ENCODE measurements at regions not wholly inside any gene's neighbourhood (a gene's known extent, or its start where the extent isn't known, plus 50 kb on each side); places are given as distances from the start of the nearest gene placed in this dataset.

DNA sequence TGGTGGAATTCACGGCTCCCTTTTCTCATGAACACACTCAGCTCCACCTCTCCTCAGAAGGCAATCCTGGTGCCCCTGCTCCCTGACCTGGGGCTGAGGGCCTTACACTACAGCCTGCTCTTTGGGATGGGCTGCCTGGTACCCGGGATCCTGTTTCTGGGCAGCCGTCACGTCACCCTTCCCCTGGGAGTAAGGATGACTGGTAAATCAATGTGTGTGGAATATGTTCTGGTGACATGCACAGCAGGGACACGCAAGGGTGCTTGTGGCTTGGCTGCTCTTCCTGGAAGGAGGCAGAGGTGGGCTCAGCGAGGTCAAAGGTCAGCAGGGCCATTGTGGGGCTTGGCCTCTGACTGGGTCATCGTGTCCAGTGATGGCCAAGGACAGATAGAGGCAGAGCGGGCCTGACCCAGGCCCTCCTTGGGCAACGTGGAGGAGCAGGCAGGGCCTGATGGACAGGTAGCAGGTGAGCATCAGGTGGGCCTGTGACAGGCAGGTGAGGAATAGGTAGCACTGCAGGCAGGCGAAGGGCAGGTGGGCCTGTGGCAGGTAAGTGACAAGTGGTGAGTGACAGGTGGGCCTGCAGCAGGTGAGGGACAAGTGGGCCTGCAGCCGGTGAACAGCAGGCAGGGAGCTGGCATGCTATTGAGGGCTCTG lies 399.4 kb upstream of the IRX4 start:
- no peak overlapping the region for H3K4me3 ChIP-seq (ENCODE audit: control insufficient read depth in 1 of 7, extremely low read depth in 1 of 7, insufficient read depth in 4 of 7, low read depth in 2 of 7, low read length in 6 of 7)
- POLR2A ChIA-PET, result no interaction called here
- H3K27me3 ChIP-seq (replicated peaks in 2 of 5; ENCODE audit: control insufficient read depth in 4 of 5, insufficient read depth in 5 of 5, low read length in 4 of 5), result no peaks in the 10 kb centered on the region

DNA sequence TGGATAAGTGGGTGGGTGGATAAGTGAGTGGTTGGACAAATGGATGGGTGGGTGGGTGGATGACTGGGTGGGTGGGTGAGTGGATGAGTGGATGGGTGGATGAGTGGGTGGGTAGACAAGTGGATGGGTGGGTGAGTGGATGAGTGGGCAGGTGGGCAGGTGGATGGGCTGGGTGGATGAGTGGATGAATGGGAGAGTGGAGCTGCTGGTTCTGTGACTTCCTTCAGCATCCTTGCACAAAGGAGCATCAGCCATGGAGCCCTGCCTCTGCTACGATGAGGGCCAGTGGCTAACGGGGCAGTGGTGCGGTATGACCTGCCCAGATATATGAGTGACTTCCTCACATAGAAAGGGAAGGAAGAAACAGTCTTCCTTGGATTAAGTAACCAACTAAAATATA lies 398.7 kb upstream of the IRX4 start:
- ChIA-PET POLR2A (no interaction called here), CTCF (no interaction called here)
- no peaks in the 10 kb centered on the region for H3K36me3 ChIP-seq (ENCODE audit: control insufficient read depth in 4 of 4, insufficient read depth in 4 of 4, low read length in 3 of 4)
- H3K27me3 ChIP-seq (replicated peaks in 2 of 5; ENCODE audit: control insufficient read depth in 4 of 5, insufficient read depth in 5 of 5, low read length in 4 of 5), result no peaks in the 10 kb centered on the region
- DNase-seq, result no peak
- no peak overlapping the region for H3K4me3 ChIP-seq (ENCODE audit: control insufficient read depth in 1 of 7, extremely low read depth in 1 of 7, insufficient read depth in 4 of 7, low read depth in 2 of 7, low read length in 6 of 7)
- no peaks in the 10 kb centered on the region for H3K4me1 ChIP-seq (ENCODE audit: control extremely low read depth in 1 of 4, control insufficient read depth in 4 of 4, insufficient read depth in 4 of 4, low read length in 3 of 4)
- H3K9me3 ChIP-seq (ENCODE audit: control extremely low read depth in 1 of 5, control insufficient read depth in 4 of 5, insufficient read depth in 2 of 5, low read depth in 1 of 5, low read length in 4 of 5), result no peaks in the 10 kb centered on the region
- no CpG with 5 or more reads among the region's 3 CpGs for WGBS (ENCODE audit: insufficient coverage)
- H3K27ac ChIP-seq (ENCODE audit: insufficient read depth in 1 of 2, low read depth in 1 of 2, low read length in 2 of 2, poor library complexity in 1 of 2, severe bottlenecking in 2 of 2), result no peak overlapping the region

More for the DNA sequence above, 399.4 kb upstream of the IRX4 start:
- no peaks in the 10 kb centered on the region for H3K9me3 ChIP-seq (ENCODE audit: control extremely low read depth in 1 of 5, control insufficient read depth in 4 of 5, insufficient read depth in 2 of 5, low read depth in 1 of 5, low read length in 4 of 5)
- CTCF ChIA-PET, result interaction anchor here (1.0 kb wide), 1 partner anchor 46 kb away, joined by 3 read pairs; no protein-coding TSS in a partner anchor
- no peak overlapping the region for H3K27ac ChIP-seq (ENCODE audit: insufficient read depth in 1 of 2, low read depth in 1 of 2, low read length in 2 of 2, poor library complexity in 1 of 2, severe bottlenecking in 2 of 2)
- DNase-seq, result no peak
- H3K36me3 ChIP-seq (ENCODE audit: control insufficient read depth in 4 of 4, insufficient read depth in 4 of 4, low read length in 3 of 4), result no peaks in the 10 kb centered on the region
- 90% methylated on average over 10 of the region's 11 CpGs for WGBS (ENCODE audit: insufficient coverage)
- H3K4me1 ChIP-seq (ENCODE audit: control extremely low read depth in 1 of 4, control insufficient read depth in 4 of 4, insufficient read depth in 4 of 4, low read length in 3 of 4), result no peaks in the 10 kb centered on the region

DNA sequence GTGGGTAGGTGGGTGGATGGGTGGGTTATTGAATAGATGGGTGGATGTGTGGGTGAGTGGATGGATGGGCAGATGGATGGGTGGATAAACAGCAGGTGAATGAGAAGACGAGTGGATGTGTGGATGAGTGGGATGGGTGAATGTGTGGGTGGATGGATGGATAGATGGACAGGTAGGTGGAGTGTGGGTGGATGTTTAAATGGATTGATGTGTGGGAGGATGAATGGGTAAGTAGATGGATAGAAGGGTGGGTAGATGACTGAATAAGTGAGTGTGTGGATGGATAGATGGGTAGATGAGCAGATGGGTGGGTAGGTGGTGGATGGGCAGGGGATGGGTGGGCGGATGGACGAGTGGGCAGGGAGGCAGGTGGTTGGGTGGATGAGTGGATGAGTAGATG lies 397.6 kb upstream of the IRX4 start:
- ChIA-PET CTCF (no interaction called here), POLR2A (no interaction called here)
- DNase-seq, result no peak

DNA sequence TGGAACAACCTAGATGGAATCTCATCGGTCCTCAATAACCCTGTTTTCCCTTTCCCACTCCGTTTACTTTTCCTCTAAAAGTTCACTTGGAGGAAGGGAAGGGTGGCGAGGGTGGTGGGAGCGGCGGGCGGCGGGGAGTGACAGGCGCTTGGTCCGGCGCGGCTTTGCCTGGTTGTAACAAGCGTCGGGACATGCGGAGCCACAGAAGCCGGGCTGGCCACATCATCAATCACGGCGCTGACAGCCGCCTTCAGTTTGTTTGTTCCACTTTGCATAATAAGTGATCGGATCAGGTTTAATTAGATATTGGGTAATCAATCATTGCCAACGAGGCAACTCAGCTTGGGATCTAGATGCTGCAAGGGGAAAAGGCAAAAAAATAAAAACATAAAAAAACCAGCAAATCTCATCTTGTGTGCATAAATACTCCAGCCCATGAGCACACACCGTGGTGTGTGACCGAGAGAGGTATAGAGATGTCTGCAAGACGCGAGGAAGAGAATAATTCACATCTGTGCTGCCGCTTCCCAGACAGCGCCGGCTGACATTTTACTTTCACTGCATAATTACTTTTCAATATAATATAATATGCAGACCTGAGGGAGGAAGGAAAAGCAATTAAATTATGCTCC lies 396.2 kb upstream of the IRX4 start:
- H3K36me3 ChIP-seq (ENCODE audit: control insufficient read depth in 4 of 4, insufficient read depth in 4 of 4, low read length in 3 of 4), result no peaks in the 10 kb centered on the region
- no peak overlapping the region for H3K4me3 ChIP-seq (ENCODE audit: control insufficient read depth in 1 of 7, extremely low read depth in 1 of 7, insufficient read depth in 4 of 7, low read depth in 2 of 7, low read length in 6 of 7)
- H3K27ac ChIP-seq (ENCODE audit: insufficient read depth in 1 of 2, low read depth in 1 of 2, low read length in 2 of 2, poor library complexity in 1 of 2, severe bottlenecking in 2 of 2), result no peak overlapping the region
- H3K4me1 ChIP-seq (ENCODE audit: control extremely low read depth in 1 of 4, control insufficient read depth in 4 of 4, insufficient read depth in 4 of 4, low read length in 3 of 4), result no peaks in the 10 kb centered on the region
- CTCF ChIA-PET, result no interaction called here
- WGBS (ENCODE audit: insufficient coverage), result 87% methylated on average over 16 of the region's 27 CpGs
- no peaks in the 10 kb centered on the region for H3K27me3 ChIP-seq (replicated peaks in 2 of 5; ENCODE audit: control insufficient read depth in 4 of 5, insufficient read depth in 5 of 5, low read length in 4 of 5)
- no peak for DNase-seq
- no peaks in the 10 kb centered on the region for H3K9me3 ChIP-seq (ENCODE audit: control extremely low read depth in 1 of 5, control insufficient read depth in 4 of 5, insufficient read depth in 2 of 5, low read depth in 1 of 5, low read length in 4 of 5)
- POLR2A ChIA-PET, result no interaction called here

More for the DNA sequence above, 397.6 kb upstream of the IRX4 start:
- Histone ChIP-seq H3K36me3 (ENCODE audit: control insufficient read depth in 4 of 4, insufficient read depth in 4 of 4, low read length in 3 of 4) (no peaks in the 10 kb centered on the region), H3K4me1 (ENCODE audit: control extremely low read depth in 1 of 4, control insufficient read depth in 4 of 4, insufficient read depth in 4 of 4, low read length in 3 of 4) (no peaks in the 10 kb centered on the region), H3K9me3 (ENCODE audit: control extremely low read depth in 1 of 5, control insufficient read depth in 4 of 5, insufficient read depth in 2 of 5, low read depth in 1 of 5, low read length in 4 of 5) (no peaks in the 10 kb centered on the region), H3K27ac (ENCODE audit: insufficient read depth in 1 of 2, low read depth in 1 of 2, low read length in 2 of 2, poor library complexity in 1 of 2, severe bottlenecking in 2 of 2) (no peak overlapping the region), H3K27me3 (replicated peaks in 2 of 5; ENCODE audit: control insufficient read depth in 4 of 5, insufficient read depth in 5 of 5, low read length in 4 of 5) (no peaks in the 10 kb centered on the region), H3K4me3 (ENCODE audit: control insufficient read depth in 1 of 7, extremely low read depth in 1 of 7, insufficient read depth in 4 of 7, low read depth in 2 of 7, low read length in 6 of 7) (no peak overlapping the region)
- 92% methylated on average over 3 of the region's 3 CpGs for WGBS (ENCODE audit: insufficient coverage)

DNA sequence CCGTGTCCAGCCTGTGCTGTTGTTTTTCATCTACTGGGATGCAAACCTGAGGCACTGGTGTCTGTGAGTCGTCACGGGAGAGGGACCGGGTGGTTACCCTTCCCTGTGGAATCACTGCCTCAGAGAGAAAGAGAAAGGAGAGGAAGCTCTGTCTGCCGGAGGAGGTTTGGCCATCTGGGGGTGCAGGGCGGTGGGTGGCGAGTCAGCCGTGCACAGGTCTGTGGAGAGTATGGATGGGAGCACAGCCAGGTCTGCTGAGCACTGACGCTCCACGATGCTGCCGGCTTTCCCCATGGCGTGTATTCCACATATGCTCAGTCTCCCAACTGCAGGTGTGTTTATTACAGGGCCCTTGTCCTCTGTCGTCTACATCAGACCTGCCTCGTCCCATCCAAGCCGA lies 395.2 kb upstream of the IRX4 start:
- Histone ChIP-seq H3K36me3 (ENCODE audit: control insufficient read depth in 4 of 4, insufficient read depth in 4 of 4, low read length in 3 of 4) (no peaks in the 10 kb centered on the region), H3K9me3 (ENCODE audit: control extremely low read depth in 1 of 5, control insufficient read depth in 4 of 5, insufficient read depth in 2 of 5, low read depth in 1 of 5, low read length in 4 of 5) (no peaks in the 10 kb centered on the region), H3K4me1 (ENCODE audit: control extremely low read depth in 1 of 4, control insufficient read depth in 4 of 4, insufficient read depth in 4 of 4, low read length in 3 of 4) (no peaks in the 10 kb centered on the region), H3K27ac (ENCODE audit: insufficient read depth in 1 of 2, low read depth in 1 of 2, low read length in 2 of 2, poor library complexity in 1 of 2, severe bottlenecking in 2 of 2) (no peak overlapping the region), H3K4me3 (ENCODE audit: control insufficient read depth in 1 of 7, extremely low read depth in 1 of 7, insufficient read depth in 4 of 7, low read depth in 2 of 7, low read length in 6 of 7) (no peak overlapping the region), H3K27me3 (replicated peaks in 2 of 5; ENCODE audit: control insufficient read depth in 4 of 5, insufficient read depth in 5 of 5, low read length in 4 of 5) (no peaks in the 10 kb centered on the region)
- POLR2A ChIA-PET, result no interaction called here
- no peak for DNase-seq
- CTCF ChIA-PET, result no interaction called here
- 95% methylated on average over 10 of the region's 15 CpGs for WGBS (ENCODE audit: insufficient coverage)

DNA sequence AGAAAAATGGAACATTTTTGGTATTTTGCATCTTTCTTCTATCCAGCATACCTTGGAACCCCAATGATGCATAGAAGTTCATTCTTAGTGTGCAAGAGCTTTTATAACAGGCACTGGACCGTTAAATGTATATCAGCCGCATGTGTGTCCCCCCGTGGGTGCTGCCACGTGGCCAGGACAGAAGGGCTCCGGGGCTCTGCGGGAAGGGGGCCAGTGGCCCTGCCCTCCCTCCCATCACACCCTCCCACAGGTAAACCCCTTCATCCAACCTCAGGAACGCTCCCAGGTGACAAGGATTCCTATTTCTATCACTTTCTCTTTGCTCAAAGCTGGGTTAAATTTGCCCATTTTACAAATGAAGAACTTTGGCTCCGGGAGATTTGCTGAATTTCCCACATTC lies 393.4 kb upstream of the IRX4 start:
- peaks cover 0 to 2% (median 0%) of the 10 kb centered on the region in 5 experiments for H3K27me3 ChIP-seq (replicated peaks in 2 of 5; ENCODE audit: control insufficient read depth in 4 of 5, insufficient read depth in 5 of 5, low read length in 4 of 5)
- no peak overlapping the region for H3K27ac ChIP-seq (ENCODE audit: insufficient read depth in 1 of 2, low read depth in 1 of 2, low read length in 2 of 2, poor library complexity in 1 of 2, severe bottlenecking in 2 of 2)
- H3K9me3 ChIP-seq (ENCODE audit: control extremely low read depth in 1 of 5, control insufficient read depth in 4 of 5, insufficient read depth in 2 of 5, low read depth in 1 of 5, low read length in 4 of 5), result no peaks in the 10 kb centered on the region
- ChIA-PET CTCF (no interaction called here), POLR2A (no interaction called here)
- no peaks in the 10 kb centered on the region for H3K4me1 ChIP-seq (ENCODE audit: control extremely low read depth in 1 of 4, control insufficient read depth in 4 of 4, insufficient read depth in 4 of 4, low read length in 3 of 4)
- 93% methylated on average over 8 of the region's 8 CpGs for WGBS (ENCODE audit: insufficient coverage)
- H3K4me3 ChIP-seq (ENCODE audit: control insufficient read depth in 1 of 7, extremely low read depth in 1 of 7, insufficient read depth in 4 of 7, low read depth in 2 of 7, low read length in 6 of 7), result no peak overlapping the region
- DNase-seq, result no peak
- no peaks in the 10 kb centered on the region for H3K36me3 ChIP-seq (ENCODE audit: control insufficient read depth in 4 of 4, insufficient read depth in 4 of 4, low read length in 3 of 4)

DNA sequence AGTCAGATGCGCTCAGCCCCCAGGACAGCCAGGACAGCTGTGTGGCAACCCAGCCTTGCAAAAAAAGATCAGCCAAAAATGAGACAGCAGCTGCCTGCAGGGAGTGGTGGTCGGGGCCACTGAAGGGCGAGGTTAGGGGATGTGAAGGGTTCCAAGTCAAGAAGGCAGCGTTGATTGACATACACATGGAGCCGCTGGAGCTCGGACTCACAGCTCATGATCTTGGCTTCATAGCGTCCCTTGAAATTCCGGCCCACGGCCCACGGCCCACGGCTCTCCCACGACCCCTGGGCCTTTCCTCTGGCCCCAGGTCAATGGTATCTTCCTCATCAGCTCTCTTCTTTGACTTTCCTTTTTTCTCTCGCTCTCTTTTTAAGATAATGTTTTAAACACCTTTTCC lies 390.0 kb upstream of the IRX4 start:
- WGBS (ENCODE audit: insufficient coverage), result 87% methylated on average over 12 of the region's 13 CpGs
- peaks cover 0 to 2% (median 0%) of the 10 kb centered on the region in 5 experiments for H3K27me3 ChIP-seq (replicated peaks in 2 of 5; ENCODE audit: control insufficient read depth in 4 of 5, insufficient read depth in 5 of 5, low read length in 4 of 5)
- CTCF ChIA-PET, result no interaction called here
- H3K4me3 ChIP-seq (ENCODE audit: control insufficient read depth in 1 of 7, extremely low read depth in 1 of 7, insufficient read depth in 4 of 7, low read depth in 2 of 7, low read length in 6 of 7), result no peak overlapping the region
- H3K9me3 ChIP-seq (ENCODE audit: control extremely low read depth in 1 of 5, control insufficient read depth in 4 of 5, insufficient read depth in 2 of 5, low read depth in 1 of 5, low read length in 4 of 5), result no peaks in the 10 kb centered on the region
- POLR2A ChIA-PET, result no interaction called here
- H3K27ac ChIP-seq (ENCODE audit: insufficient read depth in 1 of 2, low read depth in 1 of 2, low read length in 2 of 2, poor library complexity in 1 of 2, severe bottlenecking in 2 of 2), result no peak overlapping the region
- H3K36me3 ChIP-seq (ENCODE audit: control insufficient read depth in 4 of 4, insufficient read depth in 4 of 4, low read length in 3 of 4), result no peaks in the 10 kb centered on the region
- DNase-seq, result no peak
- H3K4me1 ChIP-seq (ENCODE audit: control extremely low read depth in 1 of 4, control insufficient read depth in 4 of 4, insufficient read depth in 4 of 4, low read length in 3 of 4), result no peaks in the 10 kb centered on the region
